Activated CD8-positive, alpha-beta T cell treated with anti-CD3 and anti-CD28 coated beads for 36 hours (primary cell): ENCODE measurements at regions not wholly inside any gene's neighbourhood (a gene's known extent, or its start where the extent isn't known, plus 50 kb on each side); places are given as distances from the start of the nearest gene placed in this dataset.

Source experiments
- ATAC-seq: fragments of 200-7000 bp; cut with Tn5 transposase; one replicate; pipeline ENCODE4 v1.10.0; 2021; ENCODE audit warnings: mild to moderate bottlenecking, moderate library complexity
- CTCF ChIA-PET: fragments of 350-600 bp; sonication (Branson Sonifier 250); formaldehyde crosslinking; loops from one replicate; lab custom pipeline; 2021; ENCODE audit warnings: antibody characterized with exemption; lab: Charles Lee
- POLR2A ChIA-PET: fragments of 350-600 bp; sonication (Branson Sonifier 250); formaldehyde crosslinking; loops from one replicate; lab custom pipeline; 2021; ENCODE audit warnings: antibody characterized with exemption; lab: Charles Lee
- DNase-seq: peaks from one replicate; pipeline ENCODE4 v3.0.0-alpha.2; 2020
- H3K27ac Mint-ChIP-seq: one replicate; pipeline ENCODE4 v1.8.0; 2021; ENCODE audit warnings: mild to moderate bottlenecking, mixed read lengths
- H3K27me3 Mint-ChIP-seq: one replicate; pipeline ENCODE4 v1.8.0; 2021; ENCODE audit warnings: mixed read lengths
- H3K36me3 Mint-ChIP-seq: one replicate; pipeline ENCODE4 v1.8.0; 2021; ENCODE audit warnings: low read depth, mixed read lengths
- H3K4me1 Mint-ChIP-seq: one replicate; pipeline ENCODE4 v1.8.0; 2021; ENCODE audit warnings: low read depth, mixed read lengths
- H3K4me3 Mint-ChIP-seq: one replicate; pipeline ENCODE4 v1.8.0; 2021; ENCODE audit warnings: mild to moderate bottlenecking, moderate library complexity, mixed read lengths
- H3K9me3 Mint-ChIP-seq: one replicate; pipeline ENCODE4 v1.8.0; 2021; ENCODE audit warnings: mixed read lengths
- intact Hi-C: fragments of 100-400 bp; cut with micrococcal nuclease; formaldehyde crosslinking; loops from one replicate; pipeline ENCODE4 v1.10.0; 2022
- TF ChIP-seq, protein P1 (sequence below): fragments of 200-600 bp; IDR thresholded peaks from one replicate; pipeline ENCODE4 v1.8.0; 2022; ENCODE audit warnings: antibody characterized with exemption, mild to moderate bottlenecking

DNA sequence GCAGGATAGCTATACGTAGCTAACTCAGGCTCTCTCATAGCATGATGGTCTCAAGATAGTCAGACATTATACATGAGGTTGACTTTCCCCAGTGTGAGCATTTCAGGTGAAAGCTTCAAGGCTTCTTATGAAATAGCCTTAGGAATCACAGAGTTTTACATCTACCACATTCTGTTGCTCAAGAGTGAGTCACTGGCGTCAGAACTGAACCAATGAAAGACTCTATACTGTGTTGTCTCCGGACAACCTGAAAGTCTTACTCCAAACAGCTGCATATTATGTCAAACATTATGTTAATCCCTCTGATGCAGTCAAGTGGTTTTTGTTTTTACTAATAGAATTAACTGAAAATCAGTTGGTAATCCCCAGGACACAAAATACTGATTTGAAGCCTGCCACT is 79.8 kb upstream of the TRDN start:
- no peak for ATAC-seq
- no peak for DNase-seq
- Mint-ChIP-seq H3K36me3 (no peaks in the 10 kb centered on the region), H3K4me3 (no peak overlapping the region), H3K9me3 (no peaks in the 10 kb centered on the region), H3K27ac (no peak overlapping the region), H3K27me3 (no peaks in the 10 kb centered on the region), H3K4me1 (no peaks in the 10 kb centered on the region)
- POLR2A ChIA-PET, result no interaction called here
- CTCF ChIA-PET, result interaction anchor here (1.1 to 1.3 kb wide), 3 partner anchors 14 to 847 kb away, joined by 3 to 4 read pairs (median 3); no protein-coding TSS in a partner anchor
- TF ChIP-seq, protein P1, sequence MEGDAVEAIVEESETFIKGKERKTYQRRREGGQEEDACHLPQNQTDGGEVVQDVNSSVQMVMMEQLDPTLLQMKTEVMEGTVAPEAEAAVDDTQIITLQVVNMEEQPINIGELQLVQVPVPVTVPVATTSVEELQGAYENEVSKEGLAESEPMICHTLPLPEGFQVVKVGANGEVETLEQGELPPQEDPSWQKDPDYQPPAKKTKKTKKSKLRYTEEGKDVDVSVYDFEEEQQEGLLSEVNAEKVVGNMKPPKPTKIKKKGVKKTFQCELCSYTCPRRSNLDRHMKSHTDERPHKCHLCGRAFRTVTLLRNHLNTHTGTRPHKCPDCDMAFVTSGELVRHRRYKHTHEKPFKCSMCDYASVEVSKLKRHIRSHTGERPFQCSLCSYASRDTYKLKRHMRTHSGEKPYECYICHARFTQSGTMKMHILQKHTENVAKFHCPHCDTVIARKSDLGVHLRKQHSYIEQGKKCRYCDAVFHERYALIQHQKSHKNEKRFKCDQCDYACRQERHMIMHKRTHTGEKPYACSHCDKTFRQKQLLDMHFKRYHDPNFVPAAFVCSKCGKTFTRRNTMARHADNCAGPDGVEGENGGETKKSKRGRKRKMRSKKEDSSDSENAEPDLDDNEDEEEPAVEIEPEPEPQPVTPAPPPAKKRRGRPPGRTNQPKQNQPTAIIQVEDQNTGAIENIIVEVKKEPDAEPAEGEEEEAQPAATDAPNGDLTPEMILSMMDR, result no peak
- intact Hi-C loops, result loop anchor here (5.0 kb wide), 1 partner anchor 299 kb away; no protein-coding TSS in a partner anchor

DNA sequence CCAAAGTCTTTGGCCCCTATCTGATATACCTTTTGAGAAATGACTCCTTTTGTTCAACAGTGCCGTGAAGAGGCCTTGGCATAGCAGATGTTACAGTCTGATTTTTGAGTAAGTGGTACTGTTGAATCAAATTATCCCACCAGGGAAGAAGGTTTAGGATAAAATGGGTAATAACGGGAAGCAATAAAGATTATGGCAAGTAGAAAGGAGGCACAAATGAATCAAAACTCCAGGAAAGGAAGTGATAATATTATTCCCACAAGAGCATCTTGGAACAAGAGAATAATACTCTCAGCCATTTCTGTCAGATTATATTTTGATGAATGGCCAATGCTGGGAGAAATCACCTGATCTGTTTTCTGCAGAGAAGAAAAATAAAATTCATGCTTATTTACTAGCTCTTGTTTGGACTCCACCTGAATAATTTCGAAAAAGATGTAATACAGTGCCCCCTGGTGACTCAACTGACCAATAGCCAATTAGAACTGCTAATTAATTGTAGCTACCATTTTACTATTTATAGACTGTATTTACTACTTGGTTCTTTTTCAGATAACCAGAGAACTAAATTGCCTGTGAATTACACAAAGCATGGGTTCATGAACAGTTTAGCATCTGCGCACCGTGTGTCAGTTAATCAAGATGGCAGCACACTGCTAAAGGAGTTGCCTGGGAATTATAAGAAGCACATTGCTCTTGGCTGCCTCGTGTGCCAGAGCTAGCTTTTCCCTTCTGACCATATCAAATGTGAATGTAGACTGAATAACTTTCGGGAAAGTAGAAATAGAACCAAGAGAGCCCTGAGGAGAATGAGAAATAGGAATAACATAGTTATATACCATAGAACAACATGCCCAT is 78.5 kb upstream of the TRDN start:
- ChIA-PET POLR2A (no interaction called here), CTCF (interaction anchor here (0.6 to 1.2 kb wide), 5 partner anchors 13 to 846 kb away, joined by 3 to 8 read pairs (median 3); no protein-coding TSS in a partner anchor)
- no peaks in the 10 kb centered on the region for H3K9me3 Mint-ChIP-seq
- no peak for ATAC-seq
- TF ChIP-seq, protein P1, result peak; percentile 52
- no peak overlapping the region for H3K4me3 Mint-ChIP-seq
- H3K27me3 Mint-ChIP-seq, result no peaks in the 10 kb centered on the region
- no peak for DNase-seq
- H3K36me3 Mint-ChIP-seq, result no peaks in the 10 kb centered on the region
- no peak overlapping the region for H3K27ac Mint-ChIP-seq
- intact Hi-C loops, result loop anchor here (5.0 kb wide), 1 partner anchor 298 kb away; no protein-coding TSS in a partner anchor
- H3K4me1 Mint-ChIP-seq, result no peaks in the 10 kb centered on the region

DNA sequence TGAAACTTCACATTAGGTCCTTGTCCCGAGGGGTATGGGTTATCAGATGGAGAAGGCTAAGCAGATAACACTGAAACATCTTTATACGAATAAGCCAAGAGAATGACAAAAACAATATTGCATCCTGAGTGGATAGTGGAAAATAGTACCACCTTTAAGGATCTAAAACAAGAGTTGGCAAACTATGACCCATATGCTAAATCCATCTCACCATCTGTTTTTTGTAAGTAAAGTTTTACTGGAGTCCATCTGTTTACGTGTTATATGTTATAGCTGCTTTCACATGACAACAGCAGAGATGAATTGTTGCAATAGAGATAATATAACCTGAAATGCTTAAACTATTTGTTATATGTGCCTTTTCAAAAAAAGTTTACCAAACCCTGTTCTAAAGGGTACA is 76.1 kb upstream of the TRDN start:
- TF ChIP-seq, protein P1, result no peak
- POLR2A ChIA-PET, result no interaction called here

DNA sequence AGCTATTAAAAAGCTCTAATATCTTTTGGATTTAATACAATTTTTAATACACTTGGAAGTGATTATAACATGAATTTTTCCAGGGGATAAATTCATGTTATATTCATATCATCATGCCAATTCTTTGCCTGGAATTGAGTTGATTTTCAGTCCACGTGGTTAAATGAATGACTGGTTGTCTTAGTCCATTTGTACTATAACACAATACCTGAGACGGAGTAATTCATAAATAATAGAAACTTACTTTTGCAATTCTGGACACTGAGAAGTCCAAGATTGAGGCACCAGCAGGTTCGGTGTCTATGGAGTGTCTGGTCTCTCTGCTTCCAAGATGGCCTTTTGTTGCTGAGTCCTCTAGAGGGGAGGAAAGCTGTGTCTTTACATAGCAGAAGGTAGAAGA is 66.2 kb upstream of the TRDN start:
- Mint-ChIP-seq H3K27ac (no peak overlapping the region), H3K36me3 (no peaks in the 10 kb centered on the region), H3K9me3 (no peaks in the 10 kb centered on the region), H3K4me1 (no peaks in the 10 kb centered on the region), H3K27me3 (no peaks in the 10 kb centered on the region), H3K4me3 (no peak overlapping the region)
- DNase-seq (no peak), ATAC-seq (no peak)
- ChIA-PET CTCF (interaction anchor here (0.9 kb wide), 1 partner anchor 13 kb away, joined by 3 read pairs; no protein-coding TSS in a partner anchor), POLR2A (no interaction called here)
- intact Hi-C loops, result no loop called here
- TF ChIP-seq, protein P1, result no peak

More for the DNA sequence above, 76.1 kb upstream of the TRDN start:
- H3K36me3 Mint-ChIP-seq, result no peaks in the 10 kb centered on the region
- no peak overlapping the region for H3K27ac Mint-ChIP-seq
- H3K4me3 Mint-ChIP-seq, result no peak overlapping the region
- no peaks in the 10 kb centered on the region for H3K27me3 Mint-ChIP-seq
- ATAC-seq (no peak), DNase-seq (no peak)
- no peaks in the 10 kb centered on the region for H3K4me1 Mint-ChIP-seq
- CTCF ChIA-PET, result no interaction called here
- H3K9me3 Mint-ChIP-seq, result no peaks in the 10 kb centered on the region
- intact Hi-C loops, result no loop called here

DNA sequence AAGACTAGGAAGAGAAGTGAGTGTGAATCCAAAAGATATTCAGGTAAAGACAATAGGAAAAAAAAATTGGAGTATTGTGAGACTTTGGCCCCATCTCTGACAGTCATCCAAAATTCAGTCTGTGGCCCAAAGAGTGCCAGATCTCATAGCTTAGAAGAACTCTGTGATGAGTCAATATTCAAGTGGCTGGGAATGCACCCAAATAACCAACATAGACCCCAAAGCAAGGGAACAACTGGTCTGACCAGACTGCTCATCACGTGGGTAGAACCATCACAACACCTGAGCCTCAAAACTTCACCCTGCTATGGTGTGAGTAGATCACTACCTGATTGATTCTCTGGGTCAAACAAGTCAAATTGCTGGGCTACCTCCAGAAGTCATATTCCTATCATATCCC is 51.1 kb upstream of the TRDN start:
- intact Hi-C loops, result no loop called here
- Mint-ChIP-seq H3K27me3 (no peaks in the 10 kb centered on the region), H3K4me1 (no peaks in the 10 kb centered on the region), H3K4me3 (no peak overlapping the region), H3K9me3 (no peaks in the 10 kb centered on the region), H3K36me3 (no peaks in the 10 kb centered on the region), H3K27ac (no peak overlapping the region)
- ChIA-PET POLR2A (no interaction called here), CTCF (no interaction called here)
- DNase-seq (no peak), ATAC-seq (no peak)
- TF ChIP-seq, protein P1, result no peak
